ENCODE measurements at regions not wholly inside any gene's neighbourhood (a gene's known extent, or its start where the extent isn't known, plus 50 kb on each side); places are given as distances from the start of the nearest gene placed in this dataset.

GRCh38 chr15:95912280-95912625 lies 418.2 kb upstream of the NR2F2 start:
- no peak for DNase-seq

- DNase-seq = no peak
These were observed 417.8 kb upstream of the NR2F2 start for GRCh38 chr15:95912728-95913127.

GRCh38 chr15:95916568-95916967 lies 413.9 kb upstream of the NR2F2 start:
- no peak for DNase-seq

GRCh38 chr15:95918525-95918924 lies 412.0 kb upstream of the NR2F2 start:
- DNase-seq = no peak

GRCh38 chr15:95919460-95919859 lies 411.0 kb upstream of the NR2F2 start:
- DNase-seq = no peak

DNA sequence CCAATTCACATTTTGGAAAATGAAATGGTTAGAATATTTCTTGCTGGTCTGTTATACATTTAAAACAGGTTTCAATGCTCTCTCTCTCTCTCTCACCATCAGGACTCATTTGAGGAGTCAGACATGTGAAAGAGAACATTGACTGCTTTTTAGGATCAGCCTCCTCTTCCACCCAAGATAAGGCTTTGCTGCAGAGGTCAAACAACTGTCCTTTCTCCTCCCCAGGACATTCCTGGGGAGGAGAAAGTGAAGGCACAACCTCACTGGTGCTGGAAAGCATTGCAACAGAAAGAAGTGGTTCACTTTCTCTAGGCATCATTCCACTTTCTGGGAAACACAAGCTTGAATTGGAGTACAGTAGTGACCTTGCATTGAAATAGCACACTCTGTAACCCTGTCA lies 409.1 kb upstream of the NR2F2 start:
- no peak for DNase-seq

GRCh38 chr15:95922431-95922830 lies 408.1 kb upstream of the NR2F2 start:
- DNase-seq = no peak

GRCh38 chr15:95923792-95924191 lies 406.7 kb upstream of the NR2F2 start:
- no peak for DNase-seq

DNA sequence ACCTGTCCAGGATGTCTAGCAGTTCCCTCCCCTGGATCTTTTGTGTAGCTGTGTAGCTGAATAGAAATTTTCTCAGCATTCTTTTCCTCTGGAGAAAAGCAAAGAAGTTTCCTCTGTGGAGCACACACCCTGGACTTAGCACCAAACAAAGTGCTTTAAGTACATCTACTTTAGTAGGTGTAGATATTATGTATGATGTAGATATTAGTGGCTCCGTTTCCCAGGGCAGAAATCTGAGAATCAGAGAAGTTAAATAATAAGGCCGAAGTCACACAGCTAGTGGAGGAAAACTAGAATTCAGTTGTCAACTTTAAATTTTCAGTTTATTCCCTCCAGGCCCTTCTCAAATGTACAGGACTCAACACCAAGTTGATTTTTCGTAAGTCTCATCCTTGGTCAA lies 401.7 kb upstream of the NR2F2 start:
- no peak for DNase-seq

- no peak for DNase-seq
These were observed 401.2 kb upstream of the NR2F2 start for GRCh38 chr15:95929232-95929846.

DNA sequence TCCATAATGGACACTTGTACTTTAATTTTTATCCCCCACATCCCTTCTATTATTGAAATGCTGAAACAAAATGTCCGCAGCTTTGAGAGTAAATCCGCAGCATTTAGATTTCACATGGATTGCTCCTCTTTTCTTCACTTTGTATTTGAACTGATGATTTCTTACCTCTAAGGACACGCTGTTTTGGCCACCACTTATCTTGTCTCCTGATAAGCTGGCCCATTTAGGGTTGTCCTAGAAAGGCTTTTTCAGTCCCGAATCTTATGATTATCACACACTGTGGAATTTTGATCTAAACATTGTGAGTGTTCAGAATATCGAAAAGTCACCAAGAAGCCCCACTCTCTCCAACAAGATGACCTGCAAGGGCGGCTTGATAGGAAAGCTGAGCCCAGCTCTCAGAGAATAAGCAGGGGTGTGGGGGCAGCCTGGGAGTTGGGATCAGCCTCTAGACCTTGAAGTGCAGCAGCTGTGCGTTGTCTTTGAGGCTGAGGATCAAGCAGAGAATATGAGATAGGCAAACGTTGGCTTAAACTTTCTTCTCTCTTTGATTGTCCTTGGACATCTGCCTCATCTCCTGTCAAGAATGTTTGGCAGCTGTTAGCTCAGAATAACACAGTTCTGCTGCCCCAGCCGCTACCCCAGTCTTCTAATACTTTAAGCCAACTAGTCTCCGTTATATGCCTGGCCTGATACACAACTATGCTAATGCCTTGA lies 399.7 kb upstream of the NR2F2 start:
- DNase-seq = no peak

GRCh38 chr15:95931619-95932018 lies 398.9 kb upstream of the NR2F2 start:
- DNase-seq = no peak

- DNase-seq = no peak
These were observed 398.4 kb upstream of the NR2F2 start for GRCh38 chr15:95932141-95932540.

GRCh38 chr15:95932676-95933075 lies 397.8 kb upstream of the NR2F2 start:
- DNase-seq = no peak

DNA sequence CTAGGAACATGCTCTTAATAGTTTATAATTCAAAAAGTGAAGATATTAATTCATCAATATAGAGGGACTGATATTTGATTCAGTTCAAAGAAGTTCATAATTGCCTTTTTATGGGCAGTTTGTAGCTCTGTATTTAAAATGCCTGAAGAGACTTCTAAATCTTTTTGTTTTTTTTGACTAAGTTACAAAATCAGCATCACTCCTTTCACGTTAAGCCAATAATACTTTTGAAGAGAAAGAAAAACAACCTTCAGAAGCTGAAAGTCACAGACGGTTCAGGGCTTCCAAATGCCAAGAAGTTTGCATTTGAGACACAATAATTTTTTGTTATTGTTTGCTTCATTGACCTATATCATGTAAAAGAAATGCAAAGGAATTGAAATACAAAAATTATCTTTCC lies 394.6 kb upstream of the NR2F2 start:
- DNase-seq = no peak

GRCh38 chr15:95937128-95937528 lies 393.4 kb upstream of the NR2F2 start:
- no peak for DNase-seq

DNA sequence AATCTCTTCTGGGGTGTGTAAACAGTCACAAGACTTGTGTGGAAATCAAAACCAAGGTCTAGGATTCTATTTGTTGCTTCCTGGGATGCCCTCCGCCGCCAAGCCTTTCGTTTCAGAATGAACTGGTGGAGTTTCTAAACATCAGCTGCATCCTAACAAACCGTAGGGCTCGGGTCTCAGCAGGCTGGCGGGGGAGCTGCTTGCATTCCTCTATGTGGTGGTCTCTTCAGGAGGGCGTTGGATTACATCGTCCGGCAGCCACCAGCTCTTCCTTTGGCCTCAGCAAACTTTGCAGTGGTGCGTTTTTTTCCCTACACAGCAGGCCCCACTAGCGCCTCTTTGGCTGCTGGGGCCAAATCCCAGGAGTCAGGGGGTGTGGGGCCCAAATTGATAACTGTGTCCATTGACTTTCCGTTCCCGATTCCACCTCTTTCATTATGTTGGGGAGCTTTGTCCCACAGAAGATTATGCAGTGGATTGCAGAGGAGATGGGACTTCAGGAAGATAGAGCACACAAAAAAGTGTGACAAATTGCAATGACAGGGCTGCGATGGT lies 390.0 kb upstream of the NR2F2 start:
- no peak for DNase-seq

DNA sequence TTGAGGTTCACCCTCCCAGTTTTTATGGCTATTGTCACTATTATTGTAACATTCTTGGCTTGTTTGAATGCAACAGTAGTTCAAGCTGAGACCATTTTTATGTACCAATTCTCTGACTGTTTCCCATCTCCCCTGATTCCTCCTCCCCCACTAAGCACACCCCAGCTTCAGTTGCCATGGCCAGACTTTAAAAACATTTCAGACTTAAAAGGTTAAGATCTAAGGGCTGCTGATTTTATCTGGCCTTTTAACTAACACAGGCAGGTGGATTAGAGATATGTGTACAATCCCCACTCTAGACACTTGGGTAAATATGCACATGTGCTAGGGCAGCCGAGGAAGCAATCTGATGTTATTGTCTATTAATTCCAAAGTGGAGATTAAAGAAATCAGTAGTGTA lies 386.3 kb upstream of the NR2F2 start:
- no peak for DNase-seq

GRCh38 chr15:95944661-95945255 lies 385.7 kb upstream of the NR2F2 start:
- no peak for DNase-seq

DNA sequence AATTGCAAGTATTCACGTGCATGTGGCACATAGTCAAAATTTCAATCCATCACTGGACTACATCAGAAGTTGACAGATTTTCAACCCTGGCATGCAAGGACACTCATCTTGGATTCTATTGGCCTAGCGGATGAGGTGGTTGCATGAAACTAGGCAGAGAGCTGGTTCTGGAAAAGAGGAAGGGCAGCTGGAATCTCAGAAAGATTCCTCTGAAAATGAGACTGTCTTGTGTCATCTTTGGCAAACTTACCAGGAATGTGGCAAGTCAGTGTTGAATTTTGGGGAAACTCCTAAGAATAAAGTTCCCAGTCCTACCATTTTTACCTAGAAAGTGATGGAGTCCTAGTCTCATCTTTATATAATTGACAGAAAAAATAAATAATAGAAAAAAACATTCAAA lies 384.3 kb upstream of the NR2F2 start:
- DNase-seq = no peak

GRCh38 chr15:95946926-95947325 lies 383.6 kb upstream of the NR2F2 start:
- DNase-seq = no peak

GRCh38 chr15:95948411-95948810 lies 382.1 kb upstream of the NR2F2 start:
- DNase-seq = no peak

- no peak for DNase-seq
These were observed 377.5 kb upstream of the NR2F2 start for GRCh38 chr15:95953032-95953431.

- no peak for DNase-seq
These were observed 372.6 kb upstream of the NR2F2 start for GRCh38 chr15:95957861-95958260.
